Naive thymus-derived CD4-positive, alpha-beta T cell (primary cell): ENCODE measurements at regions not wholly inside any gene's neighbourhood (a gene's known extent, or its start where the extent isn't known, plus 50 kb on each side); places are given as distances from the start of the nearest gene placed in this dataset.

Source experiments
- ATAC-seq: fragments of 150-1000 bp; cut with Tn5 transposase; 2 replicates; pipeline ENCODE4 v1.10.0; 2021; ENCODE audit warnings: mild to moderate bottlenecking, moderate library complexity
- CTCF ChIA-PET: fragments of 350-600 bp; sonication (Branson Sonifier 250); formaldehyde crosslinking; loops from one replicate; lab custom pipeline; 2021; ENCODE audit warnings: antibody characterized with exemption; lab: Charles Lee
- POLR2A ChIA-PET: fragments of 350-600 bp; sonication (Branson Sonifier 250); formaldehyde crosslinking; loops from one replicate; lab custom pipeline; 2021; ENCODE audit warnings: antibody characterized with exemption, inconsistent platforms; lab: Charles Lee
- DNase-seq, 9 donors: peaks; one replicate each; pipeline versions ENCODE4 v3.0.0 to v3.0.0-alpha.2; 2020 to 2022; ENCODE audit warnings: mixed read lengths in 1 of 9
- H3K27ac ChIP-seq: one replicate; pipeline ENCODE4 v1.7.0; 2013; ENCODE audit warnings: mild to moderate bottlenecking, low read depth, low read length, moderate library complexity
- H3K27me3 ChIP-seq, 2 donors: one replicate each; pipeline ENCODE4 v1.7.0; 2013; ENCODE audit warnings: low read length in 2 of 2, mild to moderate bottlenecking in 2 of 2, moderate library complexity in 2 of 2; ENCODE audit not compliant: control insufficient read depth in 2 of 2, insufficient read depth in 2 of 2
- H3K36me3 ChIP-seq, 3 experiments: 1 replicate in 2 of 3; 2 replicates in 1 of 3; pipeline ENCODE4 v1.7.0; 2013; ENCODE audit warnings: low read length in 3 of 3, mild to moderate bottlenecking in 3 of 3, moderate library complexity in 1 of 3; ENCODE audit not compliant: insufficient read depth in 3 of 3, control insufficient read depth in 2 of 3
- H3K4me1 ChIP-seq, 2 donors: one replicate each; pipeline ENCODE4 v1.7.0; 2013; ENCODE audit warnings: low read length in 2 of 2, mild to moderate bottlenecking in 2 of 2, moderate library complexity in 1 of 2; ENCODE audit not compliant: control insufficient read depth in 2 of 2, insufficient read depth in 2 of 2
- H3K4me3 ChIP-seq: 2 replicates; pipeline ENCODE4 v1.7.0; 2013; ENCODE audit warnings: mild to moderate bottlenecking, low read length
- H3K9me3 ChIP-seq, 3 experiments: 1 replicate in 2 of 3; 2 replicates in 1 of 3; pipeline ENCODE4 v1.7.0; 2013; ENCODE audit warnings: low read length in 3 of 3; ENCODE audit not compliant: control insufficient read depth in 2 of 3
- H3K27ac Mint-ChIP-seq, 9 donors: one replicate each; pipeline ENCODE4 v1.8.0; 2020 to 2022; ENCODE audit warnings: mixed read lengths in 9 of 9, mild to moderate bottlenecking in 8 of 9, moderate library complexity in 5 of 9, inconsistent platforms in 2 of 9
- H3K27me3 Mint-ChIP-seq, 5 donors: one replicate each; pipeline ENCODE4 v1.8.0; 2021 to 2022; ENCODE audit warnings: mixed read lengths in 5 of 5, mild to moderate bottlenecking in 1 of 5
- H3K36me3 Mint-ChIP-seq, 5 donors: one replicate each; pipeline ENCODE4 v1.8.0; 2020 to 2022; ENCODE audit warnings: mixed read lengths in 5 of 5, mild to moderate bottlenecking in 3 of 5, inconsistent platforms in 1 of 5
- H3K4me1 Mint-ChIP-seq, 7 donors: one replicate each; pipeline ENCODE4 v1.8.0; 2020 to 2022; ENCODE audit warnings: mixed read lengths in 7 of 7, mild to moderate bottlenecking in 3 of 7, inconsistent platforms in 1 of 7
- H3K4me3 Mint-ChIP-seq, 10 donors: one replicate each; pipeline ENCODE4 v1.8.0; 2020 to 2022; ENCODE audit warnings: mild to moderate bottlenecking in 10 of 10, mixed read lengths in 10 of 10, moderate library complexity in 6 of 10, inconsistent platforms in 2 of 10
- H3K9me3 Mint-ChIP-seq, 11 donors: one replicate each; pipeline ENCODE4 v1.8.0; 2020 to 2022; ENCODE audit warnings: mixed read lengths in 11 of 11, mild to moderate bottlenecking in 4 of 11, inconsistent platforms in 1 of 11, moderate library complexity in 1 of 11
- intact Hi-C, 2 donors: fragments of 100-400 bp; cut with micrococcal nuclease; formaldehyde crosslinking; loops; one replicate each; pipeline ENCODE4 v1.15.1; 2023

- ChIA-PET POLR2A (no interaction called here), CTCF (no interaction called here)
- no peak overlapping the region for H3K4me3 ChIP-seq
- no peaks in the 10 kb centered on the region for H3K36me3 ChIP-seq
- H3K36me3 Mint-ChIP-seq, result peaks cover 0 to 10% (median 3%) of the 10 kb centered on the region in 5 donors
- H3K9me3 ChIP-seq, result no peaks in the 10 kb centered on the region
- no peaks in the 10 kb centered on the region for H3K27me3 ChIP-seq
- no peak overlapping the region for H3K4me3 Mint-ChIP-seq
- H3K9me3 Mint-ChIP-seq, result peaks cover 0 to 4% (median 0%) of the 10 kb centered on the region in 11 donors
- H3K27ac ChIP-seq, result no peak overlapping the region
- peaks cover 0 to 5% (median 0%) of the 10 kb centered on the region in 5 donors for H3K27me3 Mint-ChIP-seq
- H3K4me1 Mint-ChIP-seq, result peaks cover 0 to 11% (median 9%) of the 10 kb centered on the region in 7 donors
- no peaks in the 10 kb centered on the region for H3K4me1 ChIP-seq
- ATAC-seq, result no peak
- intact Hi-C loops, result no loop called here
- DNase-seq, result no peak
- no peak overlapping the region for H3K27ac Mint-ChIP-seq
These were observed 89.4 kb downstream of the ANKRD10 start for GRCh38 chr13:110825516-110825915.

DNA sequence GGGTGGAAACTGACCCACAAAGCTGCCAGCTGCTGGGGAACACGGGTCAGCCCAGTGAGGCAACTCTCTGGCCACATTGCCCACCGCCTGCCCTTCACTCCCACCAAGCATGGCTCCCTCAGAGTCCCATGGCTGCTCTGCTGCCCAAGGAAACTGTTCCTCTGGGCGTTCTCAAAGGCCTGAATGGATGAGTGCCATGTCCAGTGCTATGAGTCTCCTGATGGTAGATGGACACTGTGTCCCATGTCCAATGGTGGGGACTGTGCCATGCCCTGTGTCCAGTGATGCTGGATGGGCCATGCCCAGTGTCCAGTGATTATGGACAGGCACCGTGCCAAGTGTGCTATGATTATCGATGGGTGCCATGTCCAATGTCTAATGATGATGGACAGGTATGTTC lies 88.8 kb downstream of the ANKRD10 start:
- CTCF ChIA-PET, result no interaction called here
- intact Hi-C loops, result no loop called here

GRCh38 chr13:110826861-110827672 lies 87.8 kb downstream of the ANKRD10 start:
- ATAC-seq (no peak), DNase-seq (no peak)
- Histone ChIP-seq H3K36me3 (no peaks in the 10 kb centered on the region), H3K4me1 (no peaks in the 10 kb centered on the region), H3K4me3 (no peak overlapping the region), H3K27me3 (no peaks in the 10 kb centered on the region), H3K27ac (no peak overlapping the region), H3K9me3 (no peaks in the 10 kb centered on the region)
- intact Hi-C loops, result no loop called here
- Mint-ChIP-seq H3K27ac (no peak overlapping the region), H3K27me3 (peaks cover 0 to 6% (median 0%) of the 10 kb centered on the region in 5 donors), H3K4me3 (no peak overlapping the region), H3K9me3 (peaks cover 0 to 4% (median 0%) of the 10 kb centered on the region in 11 donors), H3K36me3 (peaks cover 0 to 8% (median 3%) of the 10 kb centered on the region in 5 donors), H3K4me1 (peaks cover 0 to 7% (median 5%) of the 10 kb centered on the region in 7 donors)
- ChIA-PET POLR2A (no interaction called here), CTCF (interaction anchor here (0.7 kb wide), 1 partner anchor 9 kb away, joined by 3 read pairs; no protein-coding TSS in a partner anchor)

More for the DNA sequence above, 88.8 kb downstream of the ANKRD10 start:
- DNase-seq (no peak), ATAC-seq (no peak)
- H3K27me3 Mint-ChIP-seq, result peaks cover 0 to 6% (median 0%) of the 10 kb centered on the region in 5 donors
- H3K4me3 ChIP-seq, result no peak overlapping the region
- no peaks in the 10 kb centered on the region for H3K36me3 ChIP-seq
- H3K4me3 Mint-ChIP-seq, result no peak overlapping the region
- POLR2A ChIA-PET, result no interaction called here
- H3K36me3 Mint-ChIP-seq, result peaks cover 0 to 10% (median 3%) of the 10 kb centered on the region in 5 donors
- no peaks in the 10 kb centered on the region for H3K27me3 ChIP-seq
- no peak overlapping the region for H3K27ac Mint-ChIP-seq
- H3K9me3 ChIP-seq, result no peaks in the 10 kb centered on the region
- no peaks in the 10 kb centered on the region for H3K4me1 ChIP-seq
- no peak overlapping the region for H3K27ac ChIP-seq
- peaks cover 0 to 4% (median 0%) of the 10 kb centered on the region in 11 donors for H3K9me3 Mint-ChIP-seq
- peaks cover 0 to 11% (median 9%) of the 10 kb centered on the region in 7 donors for H3K4me1 Mint-ChIP-seq
